K562 (cell line): ENCODE measurements at regions not wholly inside any gene's neighbourhood (a gene's known extent, or its start where the extent isn't known, plus 50 kb on each side); places are given as distances from the start of the nearest gene placed in this dataset.

Experiments
- BHLHE40 ChIP-seq: IDR thresholded peaks from 2 replicates; pipeline ENCODE4 v1.6.1; 2011; ENCODE audit warnings: low read length, improper control_type of control experiment
- FOXP1 ChIP-seq: sonication (generic); formaldehyde crosslinking; IDR thresholded peaks from 2 replicates; pipeline ENCODE4 v1.8.0; 2022; ENCODE audit warnings: mild to moderate bottlenecking, missing genetic modification reagents

DNA sequence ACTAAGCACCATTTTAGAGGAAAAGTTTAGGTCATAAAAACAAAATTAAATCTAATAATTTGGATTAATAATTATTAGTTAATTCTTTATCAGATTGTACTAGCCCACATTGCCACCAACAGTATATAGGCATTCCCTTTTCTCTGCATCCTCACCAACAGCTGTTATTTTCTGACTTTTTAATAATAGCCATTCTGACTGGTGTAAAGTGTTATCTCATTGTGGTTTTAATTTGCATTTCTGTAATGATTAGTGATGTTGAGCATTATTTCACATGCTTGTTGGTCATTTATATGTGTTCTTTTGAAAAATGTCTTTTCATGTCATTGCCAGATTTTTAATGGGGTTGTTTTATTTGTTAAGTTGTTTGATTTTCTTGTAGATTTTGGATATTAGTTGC, 319.1 kb upstream of the SYNCRIP start:
- TF ChIP-seq BHLHE40 (no peak), FOXP1 (CRISPR knock-in tag) (no peak)
